ENCODE measurements at regions not wholly inside any gene's neighbourhood (a gene's known extent, or its start where the extent isn't known, plus 50 kb on each side); places are given as distances from the start of the nearest gene placed in this dataset.

DNA sequence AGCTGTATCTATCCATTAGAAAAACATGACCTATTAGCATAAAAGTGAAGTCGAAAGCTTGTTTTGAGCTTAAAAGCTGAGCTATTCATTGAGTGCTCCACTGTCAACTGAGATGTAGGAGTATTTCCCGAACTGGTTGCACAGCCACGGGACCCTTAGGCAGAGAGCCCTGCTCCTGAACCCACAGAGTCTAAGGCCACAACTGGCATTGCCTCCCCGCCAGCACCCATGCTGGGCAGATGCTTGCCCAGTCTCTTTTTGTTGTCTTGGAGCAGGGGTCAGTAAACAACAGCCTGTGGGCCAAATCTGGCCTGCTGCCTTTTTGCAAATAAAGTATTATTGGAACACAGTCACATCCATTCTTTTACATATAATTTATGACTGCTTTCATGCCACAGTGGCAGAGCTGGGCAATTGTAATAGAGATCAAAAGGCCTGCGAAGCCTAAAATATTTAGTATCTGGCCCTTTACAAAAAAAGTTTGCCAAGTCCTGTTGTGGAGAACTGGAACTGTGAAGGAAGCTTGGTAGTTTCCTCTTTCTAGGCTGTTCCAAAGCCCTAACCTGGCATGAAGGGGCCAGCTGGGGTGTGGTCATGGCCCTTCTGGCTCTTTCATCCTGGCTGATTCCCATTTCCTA is 58.4 kb upstream of the WAPL start:
- Mint-ChIP-seq H3K27ac (ENCODE audit: low read depth, unreplicated experiment) (no peak overlapping the region), H3K36me3 (ENCODE audit: insufficient read depth, unreplicated experiment) (no peaks in the 10 kb centered on the region), H3K9me3 (ENCODE audit: unreplicated experiment) (no peaks in the 10 kb centered on the region), H3K4me3 (ENCODE audit: unreplicated experiment) (no peak overlapping the region), H3K27me3 (ENCODE audit: insufficient read depth, unreplicated experiment) (no peaks in the 10 kb centered on the region), H3K4me1 (ENCODE audit: insufficient read depth, unreplicated experiment) (no peaks in the 10 kb centered on the region)
- no peak for DNase-seq (ENCODE audit: unreplicated experiment)
- ChIA-PET CTCF (interaction anchor here (0.6 to 1.0 kb wide), 6 partner anchors 11 to 1124 kb away, joined by 3 to 5 read pairs (median 4); no protein-coding TSS in a partner anchor), POLR2A (no interaction called here)
- intact Hi-C loops (cut with micrococcal nuclease): no loop called here
- BruUV-seq (replicated peaks): no TSS peak
- TF ChIP-seq, protein P1, sequence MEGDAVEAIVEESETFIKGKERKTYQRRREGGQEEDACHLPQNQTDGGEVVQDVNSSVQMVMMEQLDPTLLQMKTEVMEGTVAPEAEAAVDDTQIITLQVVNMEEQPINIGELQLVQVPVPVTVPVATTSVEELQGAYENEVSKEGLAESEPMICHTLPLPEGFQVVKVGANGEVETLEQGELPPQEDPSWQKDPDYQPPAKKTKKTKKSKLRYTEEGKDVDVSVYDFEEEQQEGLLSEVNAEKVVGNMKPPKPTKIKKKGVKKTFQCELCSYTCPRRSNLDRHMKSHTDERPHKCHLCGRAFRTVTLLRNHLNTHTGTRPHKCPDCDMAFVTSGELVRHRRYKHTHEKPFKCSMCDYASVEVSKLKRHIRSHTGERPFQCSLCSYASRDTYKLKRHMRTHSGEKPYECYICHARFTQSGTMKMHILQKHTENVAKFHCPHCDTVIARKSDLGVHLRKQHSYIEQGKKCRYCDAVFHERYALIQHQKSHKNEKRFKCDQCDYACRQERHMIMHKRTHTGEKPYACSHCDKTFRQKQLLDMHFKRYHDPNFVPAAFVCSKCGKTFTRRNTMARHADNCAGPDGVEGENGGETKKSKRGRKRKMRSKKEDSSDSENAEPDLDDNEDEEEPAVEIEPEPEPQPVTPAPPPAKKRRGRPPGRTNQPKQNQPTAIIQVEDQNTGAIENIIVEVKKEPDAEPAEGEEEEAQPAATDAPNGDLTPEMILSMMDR (IDR thresholded peaks at IDR 0.05; ENCODE audit: unreplicated experiment): no peak

DNA sequence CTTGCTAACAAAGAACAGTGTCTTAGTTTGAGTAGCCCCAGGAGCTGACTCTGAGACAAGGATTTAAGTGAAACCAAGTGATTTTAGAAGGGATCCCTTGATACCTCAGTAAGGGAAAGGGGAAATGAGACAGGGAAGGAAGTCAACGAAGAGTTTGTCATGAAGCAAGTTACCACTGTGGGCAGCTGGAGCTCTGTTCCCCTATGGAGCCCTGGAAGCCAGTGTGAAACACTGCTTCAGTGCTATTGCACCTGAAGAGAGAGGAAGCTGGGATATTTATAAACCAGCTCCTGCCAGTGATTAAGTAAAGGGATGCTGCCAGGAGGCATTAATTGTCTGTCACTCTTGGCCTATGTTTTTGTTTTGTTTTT is 58.9 kb upstream of the WAPL start:
- Mint-ChIP-seq H3K36me3 (ENCODE audit: insufficient read depth, unreplicated experiment) (no peaks in the 10 kb centered on the region), H3K27me3 (ENCODE audit: insufficient read depth, unreplicated experiment) (no peaks in the 10 kb centered on the region), H3K9me3 (ENCODE audit: unreplicated experiment) (no peaks in the 10 kb centered on the region), H3K27ac (ENCODE audit: low read depth, unreplicated experiment) (no peak overlapping the region), H3K4me1 (ENCODE audit: insufficient read depth, unreplicated experiment) (no peaks in the 10 kb centered on the region), H3K4me3 (ENCODE audit: unreplicated experiment) (no peak overlapping the region)
- ChIA-PET CTCF (interaction anchor here (0.6 to 1.0 kb wide), 5 partner anchors 11 to 1125 kb away, joined by 3 to 5 read pairs (median 4); no protein-coding TSS in a partner anchor), POLR2A (no interaction called here)
- no TSS peak for BruUV-seq (replicated peaks)
- TF ChIP-seq, protein P1 (IDR thresholded peaks at IDR 0.05; ENCODE audit: unreplicated experiment): no peak
- no peak for DNase-seq (ENCODE audit: unreplicated experiment)
- intact Hi-C loops (cut with micrococcal nuclease): no loop called here

DNA sequence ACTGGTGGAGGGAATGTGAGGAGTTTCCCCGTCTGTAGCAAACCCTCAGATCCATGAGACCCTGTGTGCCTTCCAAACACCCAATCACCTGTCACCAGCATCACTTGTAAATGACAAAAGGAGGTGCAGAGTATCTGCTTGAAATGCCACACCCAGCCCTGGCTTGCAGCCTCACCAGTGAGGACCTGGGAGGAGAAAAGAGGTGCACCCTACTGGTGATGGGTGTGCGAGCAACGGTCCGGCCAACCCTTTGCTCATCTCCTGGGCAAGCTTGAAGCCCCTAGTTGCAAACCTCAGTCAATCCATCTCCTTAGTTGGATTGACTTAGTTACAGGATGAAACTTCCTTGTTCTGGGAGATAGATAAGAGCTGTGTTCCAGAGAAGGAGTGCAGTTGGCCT is 62.4 kb upstream of the WAPL start:
- intact Hi-C loops (cut with micrococcal nuclease): no loop called here
- DNase-seq (ENCODE audit: unreplicated experiment): no peak

More for the DNA sequence above, 62.4 kb upstream of the WAPL start:
- no peaks in the 10 kb centered on the region for H3K4me1 Mint-ChIP-seq (ENCODE audit: insufficient read depth, unreplicated experiment)
- ChIA-PET POLR2A (no interaction called here), CTCF (interaction anchor here (0.6 to 1.6 kb wide), 8 partner anchors 58 to 1258 kb away, joined by 3 to 7 read pairs (median 3); no protein-coding TSS in a partner anchor)
- H3K27me3 Mint-ChIP-seq (ENCODE audit: insufficient read depth, unreplicated experiment): no peaks in the 10 kb centered on the region
- H3K4me3 Mint-ChIP-seq (ENCODE audit: unreplicated experiment): no peak overlapping the region
- no peaks in the 10 kb centered on the region for H3K36me3 Mint-ChIP-seq (ENCODE audit: insufficient read depth, unreplicated experiment)
- BruUV-seq (replicated peaks): no TSS peak
- no peak overlapping the region for H3K27ac Mint-ChIP-seq (ENCODE audit: low read depth, unreplicated experiment)
- TF ChIP-seq, protein P1 (IDR thresholded peaks at IDR 0.05; ENCODE audit: unreplicated experiment): no peak
- H3K9me3 Mint-ChIP-seq (ENCODE audit: unreplicated experiment): no peaks in the 10 kb centered on the region
